HEK293T (cell line): ENCODE measurements at regions not wholly inside any gene's neighbourhood (a gene's known extent, or its start where the extent isn't known, plus 50 kb on each side); places are given as distances from the start of the nearest gene placed in this dataset.

Source experiments
- FOXM1 ChIP-seq: fragments of 450-650 bp; IDR thresholded peaks from 2 replicates; pipeline ENCODE4 v1.6.1; 2017; ENCODE audit warnings: mild to moderate bottlenecking, borderline replicate concordance
- SP1 ChIP-seq: fragments of 450-650 bp; IDR thresholded peaks from 2 replicates; pipeline ENCODE4 v1.6.1; 2017
- TARDBP ChIP-seq: fragments of 450-650 bp; IDR thresholded peaks from 2 replicates; pipeline ENCODE4 v1.6.1; 2016
- ZNF384 ChIP-seq: fragments of 450-650 bp; IDR thresholded peaks from 2 replicates; pipeline ENCODE4 v1.6.1; 2016
- TF ChIP-seq, protein P1 (sequence below): fragments of 450-650 bp; IDR thresholded peaks from 2 replicates; pipeline ENCODE4 v1.6.1; 2016

DNA sequence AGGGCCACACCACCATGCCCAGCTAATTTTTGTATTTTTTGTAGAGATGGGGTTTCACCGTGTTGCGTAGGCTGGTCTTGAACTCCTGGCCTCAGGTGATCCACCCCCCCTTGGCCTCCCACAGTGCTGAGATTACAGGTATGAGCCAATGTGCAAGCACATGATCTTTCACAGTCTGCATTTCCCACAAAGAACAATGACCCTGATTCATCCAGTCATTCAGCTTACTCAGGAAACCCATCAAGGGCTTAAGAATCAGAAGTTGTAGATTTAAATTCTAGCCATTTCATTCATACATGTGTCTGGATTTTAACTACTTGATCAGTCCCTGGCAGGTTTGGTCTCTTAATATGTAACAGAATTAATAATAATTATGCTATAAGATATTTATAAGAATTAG lies 2065.7 kb downstream of the MRPL39 start:
- TF ChIP-seq FOXM1 (no peak), TARDBP (no peak), ZNF384 (no peak), SP1 (no peak)
- TF ChIP-seq, protein P1, sequence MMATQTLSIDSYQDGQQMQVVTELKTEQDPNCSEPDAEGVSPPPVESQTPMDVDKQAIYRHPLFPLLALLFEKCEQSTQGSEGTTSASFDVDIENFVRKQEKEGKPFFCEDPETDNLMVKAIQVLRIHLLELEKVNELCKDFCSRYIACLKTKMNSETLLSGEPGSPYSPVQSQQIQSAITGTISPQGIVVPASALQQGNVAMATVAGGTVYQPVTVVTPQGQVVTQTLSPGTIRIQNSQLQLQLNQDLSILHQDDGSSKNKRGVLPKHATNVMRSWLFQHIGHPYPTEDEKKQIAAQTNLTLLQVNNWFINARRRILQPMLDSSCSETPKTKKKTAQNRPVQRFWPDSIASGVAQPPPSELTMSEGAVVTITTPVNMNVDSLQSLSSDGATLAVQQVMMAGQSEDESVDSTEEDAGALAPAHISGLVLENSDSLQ: no peak
